ENCODE measurements at regions not wholly inside any gene's neighbourhood (a gene's known extent, or its start where the extent isn't known, plus 50 kb on each side); places are given as distances from the start of the nearest gene placed in this dataset.

GRCh38 chr1:232555494-232556210, 74.3 kb downstream of the SIPA1L2 start:
- no peak for TF ChIP-seq CHD1 (IDR thresholded peaks at IDR 0.05; ENCODE audit: low read depth, low read length)
- TF ChIP-seq, protein P1, sequence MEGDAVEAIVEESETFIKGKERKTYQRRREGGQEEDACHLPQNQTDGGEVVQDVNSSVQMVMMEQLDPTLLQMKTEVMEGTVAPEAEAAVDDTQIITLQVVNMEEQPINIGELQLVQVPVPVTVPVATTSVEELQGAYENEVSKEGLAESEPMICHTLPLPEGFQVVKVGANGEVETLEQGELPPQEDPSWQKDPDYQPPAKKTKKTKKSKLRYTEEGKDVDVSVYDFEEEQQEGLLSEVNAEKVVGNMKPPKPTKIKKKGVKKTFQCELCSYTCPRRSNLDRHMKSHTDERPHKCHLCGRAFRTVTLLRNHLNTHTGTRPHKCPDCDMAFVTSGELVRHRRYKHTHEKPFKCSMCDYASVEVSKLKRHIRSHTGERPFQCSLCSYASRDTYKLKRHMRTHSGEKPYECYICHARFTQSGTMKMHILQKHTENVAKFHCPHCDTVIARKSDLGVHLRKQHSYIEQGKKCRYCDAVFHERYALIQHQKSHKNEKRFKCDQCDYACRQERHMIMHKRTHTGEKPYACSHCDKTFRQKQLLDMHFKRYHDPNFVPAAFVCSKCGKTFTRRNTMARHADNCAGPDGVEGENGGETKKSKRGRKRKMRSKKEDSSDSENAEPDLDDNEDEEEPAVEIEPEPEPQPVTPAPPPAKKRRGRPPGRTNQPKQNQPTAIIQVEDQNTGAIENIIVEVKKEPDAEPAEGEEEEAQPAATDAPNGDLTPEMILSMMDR (conservative IDR thresholded peaks at IDR 0.05; ENCODE audit: low read depth, low read length) = no peak
- no peak for TF ChIP-seq RCOR1 (IDR thresholded peaks at IDR 0.05; ENCODE audit: insufficient replicate concordance, low read length)
- TF ChIP-seq MAFK (IDR thresholded peaks at IDR 0.05; ENCODE audit: low read depth, low read length) = no peak
- no peak for TF ChIP-seq MXI1 (IDR thresholded peaks at IDR 0.05; ENCODE audit: borderline replicate concordance, low read depth, low read length)
- TF ChIP-seq SMC3 (IDR thresholded peaks at IDR 0.05; ENCODE audit: low read depth, low read length) = no peak
- no peak for TF ChIP-seq POLR2A (IDR thresholded peaks at IDR 0.05; ENCODE audit: low read depth, low read length)
- no peak for TF ChIP-seq NFE2L2 (IDR thresholded peaks at IDR 0.05; ENCODE audit: low read depth, low read length)
- TF ChIP-seq RAD21 (IDR thresholded peaks at IDR 0.05; ENCODE audit: low read length) = no peak

All from IMR-90 (cell line).